Hypothalamus (tissue), 51 donors: ENCODE measurements at regions not wholly inside any gene's neighbourhood (a gene's known extent, or its start where the extent isn't known, plus 50 kb on each side); places are given as distances from the start of the nearest gene placed in this dataset.

Experiments used
- DNase-seq, 51 donors: peaks; one replicate each; lab custom pipeline; 2025; lab: John Stamatoyannopoulos, UW

- DNase-seq = no peak
These were observed 86.9 kb upstream of the CTNNA1 start for GRCh38 chr5:138666226-138666742.

- DNase-seq = no peak
These were observed 88.0 kb upstream of the CTNNA1 start for GRCh38 chr5:138665261-138665660.

- peak in 2 of 51 donors; percentile 54 to 64 for DNase-seq
These were observed 88.8 kb upstream of the CTNNA1 start for GRCh38 chr5:138664276-138664943.

- no peak for DNase-seq
These were observed 88.4 kb upstream of the HSPA9 start for GRCh38 chr5:138663561-138663960.

GRCh38 chr5:138663009-138663408 is 87.8 kb upstream of the HSPA9 start:
- no peak for DNase-seq

GRCh38 chr5:138662599-138662998 is 87.4 kb upstream of the HSPA9 start:
- DNase-seq = no peak

- DNase-seq = no peak
These were observed 86.8 kb upstream of the HSPA9 start for GRCh38 chr5:138661991-138662434.

GRCh38 chr5:138661291-138661960 is 86.2 kb upstream of the HSPA9 start:
- no peak for DNase-seq

- DNase-seq = no peak
These were observed 84.9 kb upstream of the HSPA9 start for GRCh38 chr5:138660051-138660572.

- DNase-seq = no peak
These were observed 84.4 kb upstream of the HSPA9 start for GRCh38 chr5:138659561-138659960.

GRCh38 chr5:138659121-138659520 is 83.9 kb upstream of the HSPA9 start:
- no peak for DNase-seq

- no peak for DNase-seq
These were observed 83.5 kb upstream of the HSPA9 start for GRCh38 chr5:138658676-138659075.

GRCh38 chr5:138657360-138657759 is 82.2 kb upstream of the HSPA9 start:
- DNase-seq = no peak

- DNase-seq = no peak
These were observed 81.7 kb upstream of the HSPA9 start for GRCh38 chr5:138656916-138657315.

GRCh38 chr5:138655530-138656190 is 80.5 kb upstream of the HSPA9 start:
- peak in 43 of 51 donors; percentile 21 to 94 (median 77) for DNase-seq

GRCh38 chr5:138654281-138654867 is 79.2 kb upstream of the HSPA9 start:
- DNase-seq = peak in 1 of 51 donors; percentile 52

- DNase-seq = peak in 16 of 51 donors; percentile 10 to 61 (median 38)
These were observed 78.3 kb upstream of the HSPA9 start for GRCh38 chr5:138653502-138653901.

GRCh38 chr5:138651767-138652117 is 76.5 kb upstream of the HSPA9 start:
- no peak for DNase-seq

- no peak for DNase-seq
These were observed 76.0 kb upstream of the HSPA9 start for GRCh38 chr5:138651058-138651766.

GRCh38 chr5:138650196-138650595 is 75.0 kb upstream of the HSPA9 start:
- no peak for DNase-seq
